HG03060 (cell line): ENCODE measurements at regions not wholly inside any gene's neighbourhood (a gene's known extent, or its start where the extent isn't known, plus 50 kb on each side); places are given as distances from the start of the nearest gene placed in this dataset.

ENCODE experiments used
- ATAC-seq: cut with Tn5 transposase; IDR thresholded peaks from one replicate; pipeline ENCODE4 v1.9.1; 2021; ENCODE audit warnings: low read depth, moderate number of reproducible peaks; ENCODE audit not compliant: unreplicated experiment

DNA sequence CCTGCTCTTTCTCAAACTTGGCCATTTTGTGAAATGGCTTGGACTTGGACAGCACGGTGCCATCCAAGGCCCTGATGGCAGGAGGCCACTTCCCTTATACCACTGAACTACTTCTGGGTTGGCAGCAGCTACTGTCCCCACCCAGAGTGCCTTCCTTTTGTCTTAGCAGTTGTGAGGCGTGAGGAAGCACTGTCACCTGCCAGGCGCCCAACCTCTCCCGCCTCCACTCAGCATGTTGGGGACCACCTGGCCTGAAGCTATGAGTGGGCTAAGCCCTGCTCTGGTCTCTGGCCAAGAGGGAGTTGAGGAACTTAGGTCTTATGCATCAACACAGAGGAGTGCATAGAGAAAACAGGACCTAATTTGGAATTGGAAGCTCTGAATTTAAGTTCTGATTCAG, 276.0 kb downstream of the ENC1 start:
- no peak for ATAC-seq

GRCh38 chr5:74363603-74364205, 276.8 kb downstream of the ENC1 start:
- no peak for ATAC-seq

DNA sequence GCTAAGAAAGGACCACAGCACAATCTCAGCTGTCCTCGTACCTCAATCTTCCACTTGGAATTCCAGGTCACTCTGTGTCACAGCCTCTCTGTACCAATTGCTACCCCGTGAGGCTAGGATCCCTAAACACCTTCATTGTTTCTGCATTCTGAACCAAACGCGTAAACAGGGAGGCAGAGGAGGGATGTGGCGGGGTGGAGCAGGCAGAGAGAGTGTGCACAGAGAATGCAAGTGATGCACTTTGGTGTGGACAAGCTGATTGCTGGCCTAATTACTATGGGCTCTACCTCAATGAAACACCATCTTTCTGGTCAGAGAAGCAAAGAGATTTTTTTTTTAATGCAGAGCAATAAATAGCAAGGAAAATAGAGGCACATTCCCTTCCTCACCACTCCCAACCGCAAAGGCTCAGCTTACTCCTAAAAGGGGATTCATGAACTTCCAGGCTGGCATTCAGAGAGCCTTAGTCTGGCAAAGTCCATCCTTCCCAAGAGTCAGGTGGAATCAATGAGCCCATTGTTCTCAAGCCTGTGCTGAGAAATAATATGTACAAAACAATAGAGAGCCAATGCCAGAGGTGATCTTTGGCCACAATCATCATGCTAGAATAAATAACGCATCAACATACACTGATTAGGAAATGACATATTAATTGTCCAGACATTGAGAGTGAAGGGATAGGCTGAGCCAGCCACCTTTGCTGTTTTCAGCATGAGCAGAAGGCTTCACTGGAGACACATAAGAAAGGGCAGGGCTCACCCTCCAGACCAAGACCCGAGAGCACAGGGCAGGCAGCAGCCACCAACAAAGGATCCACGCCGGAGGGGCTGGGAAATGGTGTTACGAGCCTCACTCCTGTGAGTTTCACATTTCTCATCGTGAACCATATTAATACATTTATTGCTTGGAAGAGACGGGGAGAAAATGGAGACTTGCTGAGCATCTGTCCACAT, 278.8 kb downstream of the ENC1 start:
- no peak for ATAC-seq

DNA sequence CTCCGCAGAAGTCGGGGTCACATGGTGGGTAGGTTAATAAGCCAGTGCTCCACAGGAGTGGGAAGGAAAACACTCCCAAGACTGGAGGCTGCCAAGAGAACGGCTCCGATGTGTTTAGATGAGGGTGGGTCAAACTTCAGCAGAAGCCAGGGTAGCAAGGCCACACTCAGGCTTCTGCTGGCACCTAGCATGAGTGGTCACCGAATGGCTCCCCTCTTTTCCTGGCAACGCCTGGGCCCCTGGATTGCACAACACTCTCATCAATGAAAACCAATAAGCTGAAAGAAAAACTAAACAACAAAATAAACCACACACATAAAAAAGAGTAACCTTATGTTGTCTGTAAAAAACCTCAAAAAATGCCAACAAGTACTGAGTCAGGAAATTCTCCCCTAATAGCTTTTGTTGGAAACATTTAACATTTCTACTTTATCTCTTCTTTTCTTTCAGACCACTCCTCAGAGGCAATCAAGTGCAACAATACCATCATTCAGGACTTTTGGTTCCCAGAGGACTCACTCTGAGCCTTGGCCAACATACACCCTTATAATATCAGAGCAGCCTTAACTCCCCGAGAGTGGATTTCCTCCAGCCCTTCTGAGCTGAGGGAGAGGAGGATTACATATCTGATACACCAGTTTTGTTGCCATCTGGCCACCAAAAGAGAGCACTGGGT, 279.9 kb downstream of the ENC1 start:
- no peak for ATAC-seq

DNA sequence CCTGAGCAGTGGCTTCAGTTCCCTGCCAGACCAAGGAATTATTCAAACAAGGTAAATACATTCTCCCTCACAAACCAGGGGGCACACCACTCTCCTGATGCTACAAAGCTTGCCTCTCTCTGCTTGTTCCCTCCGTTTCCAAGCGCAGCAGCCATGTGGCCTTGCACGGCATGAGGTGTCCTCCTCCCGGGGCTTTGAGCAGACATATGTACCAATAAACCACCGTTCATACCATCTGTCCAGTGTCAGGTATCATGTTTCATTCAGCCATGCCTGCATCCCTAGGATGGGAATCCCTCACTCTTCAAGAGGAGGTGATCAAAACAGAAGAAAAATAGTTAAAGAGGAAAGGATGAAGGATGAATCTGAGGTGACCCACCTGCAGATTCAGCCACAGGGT, 282.7 kb downstream of the ENC1 start:
- no peak for ATAC-seq

DNA sequence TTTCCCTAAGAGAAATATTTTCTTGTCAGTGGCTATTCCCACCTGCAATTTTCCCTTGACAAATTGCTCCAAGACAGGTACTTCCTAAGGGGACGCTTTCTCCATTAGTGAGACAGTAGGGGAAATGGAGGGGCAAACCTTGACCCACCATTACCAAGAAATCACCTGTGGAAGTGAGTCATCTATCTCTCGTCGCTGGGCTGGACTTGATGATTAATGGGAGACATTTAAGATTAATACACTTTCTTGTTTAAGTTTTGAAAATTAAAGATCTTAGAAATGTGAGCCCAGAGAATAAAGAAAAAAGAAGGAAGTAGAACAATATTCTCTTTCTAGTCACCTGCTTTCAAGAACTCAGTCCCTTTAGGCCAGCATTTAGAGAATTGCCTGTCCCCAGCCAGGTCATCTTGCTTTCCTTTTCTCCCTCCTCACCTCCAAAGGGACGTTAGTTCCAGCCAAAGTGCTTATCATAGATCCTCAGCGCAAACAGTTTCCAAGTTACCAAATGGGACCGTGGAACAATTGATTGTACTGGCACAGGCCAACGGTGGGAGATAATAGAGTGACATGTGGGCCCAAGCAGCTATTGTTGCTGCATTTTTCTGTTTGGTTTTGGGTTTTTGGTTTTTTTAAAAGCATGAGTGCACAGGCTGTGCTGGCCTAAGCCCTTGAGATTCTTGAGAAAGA, 284.4 kb downstream of the ENC1 start:
- no peak for ATAC-seq

DNA sequence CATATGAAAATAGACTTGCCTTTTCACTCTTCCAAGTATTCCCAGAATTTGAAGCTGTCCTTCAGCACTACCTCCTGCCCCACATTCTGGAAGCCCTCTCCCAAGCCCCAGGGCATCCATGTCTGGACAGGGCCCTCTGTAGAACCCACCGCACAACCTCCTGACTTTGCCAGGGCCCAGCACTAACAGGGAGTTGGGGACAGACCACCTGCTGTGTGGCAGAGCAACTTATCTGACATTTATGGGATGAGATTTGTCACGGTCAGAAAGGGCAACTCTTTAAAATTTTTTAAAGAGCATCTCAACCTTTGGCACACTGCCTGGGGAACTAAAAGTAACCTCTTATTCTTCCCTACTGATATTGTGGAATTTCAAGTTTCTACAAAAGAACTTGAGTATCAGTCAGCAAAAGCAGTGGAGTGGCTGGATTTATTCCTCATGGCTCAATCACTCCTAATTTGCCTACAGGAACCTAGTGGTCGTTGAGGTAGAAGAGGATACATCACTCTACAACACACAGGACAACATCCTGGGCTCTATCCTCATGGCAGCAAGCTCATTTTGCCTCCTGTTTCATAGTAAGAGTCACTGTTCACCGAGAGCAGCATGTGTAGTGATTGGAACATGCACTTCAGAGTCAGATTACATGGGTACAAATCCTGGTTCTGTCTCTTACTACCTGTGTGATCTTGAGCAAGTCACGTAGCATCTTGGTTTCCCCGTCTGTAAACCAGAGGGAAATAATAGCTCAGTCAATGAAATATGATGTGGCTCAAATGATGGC, 285.3 kb downstream of the ENC1 start:
- no peak for ATAC-seq

DNA sequence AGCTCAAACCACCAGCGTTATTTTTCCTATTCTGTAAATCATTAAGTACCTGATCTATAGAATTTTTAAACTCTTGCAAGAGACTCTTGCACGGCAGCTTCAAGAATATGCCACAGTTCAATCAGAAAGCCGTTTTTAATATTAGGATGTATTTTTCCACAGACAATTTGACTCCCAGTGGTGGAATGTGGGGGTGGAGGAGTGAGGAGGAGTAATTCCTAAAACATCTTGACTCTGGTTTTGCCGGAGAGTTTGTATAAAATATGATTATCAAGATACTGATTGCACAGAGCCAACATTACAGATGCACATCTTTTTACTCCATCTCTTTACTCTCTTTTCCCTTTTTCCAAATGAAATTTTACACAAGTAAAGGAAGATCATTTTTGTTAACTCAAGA, 288.3 kb downstream of the ENC1 start:
- ATAC-seq, result no peak

GRCh38 chr5:74342948-74343682, 297.4 kb downstream of the ENC1 start:
- no peak for ATAC-seq

- no peak for ATAC-seq
Measured at GRCh38 chr5:74342182-74342581, 298.3 kb downstream of the ENC1 start.

GRCh38 chr5:74341221-74341620, 299.3 kb downstream of the ENC1 start:
- no peak for ATAC-seq

GRCh38 chr5:74340476-74340875, 300.1 kb downstream of the ENC1 start:
- no peak for ATAC-seq

- no peak for ATAC-seq
Measured at GRCh38 chr5:74337984-74338310, 302.6 kb downstream of the ENC1 start.

DNA sequence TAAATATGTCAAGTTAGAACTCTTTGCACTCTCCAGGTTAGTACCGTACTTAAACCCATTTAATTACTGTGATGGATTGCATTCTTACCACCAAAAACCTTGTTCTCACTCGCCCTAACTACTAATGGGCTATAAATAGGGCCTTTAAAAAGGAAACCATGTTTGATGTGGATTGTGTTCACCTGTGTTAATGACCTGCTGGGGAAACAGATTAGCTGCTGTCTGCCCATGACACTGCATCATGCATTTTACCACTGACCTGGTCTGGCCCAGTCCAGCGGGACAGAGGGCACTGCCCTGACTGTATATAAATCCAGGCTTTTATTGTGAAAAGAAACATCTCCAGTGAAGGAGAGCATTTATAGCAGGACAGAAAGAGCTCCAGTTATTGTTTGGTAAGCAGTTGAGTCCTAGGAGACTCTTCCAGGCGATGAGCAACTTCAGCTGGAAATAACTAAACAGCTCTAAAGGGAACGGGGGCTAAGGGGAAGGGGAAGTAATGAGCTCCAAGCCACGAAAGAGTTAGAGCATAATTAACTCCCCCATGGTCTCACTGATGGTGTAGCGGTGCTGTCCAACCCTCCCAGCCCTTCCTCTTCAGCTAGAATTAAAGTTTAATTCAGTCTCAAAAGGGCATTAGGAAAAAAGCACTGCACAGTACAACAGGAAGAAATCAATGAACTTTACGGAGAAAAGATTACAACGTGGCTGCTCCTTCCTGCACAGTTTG, 303.1 kb downstream of the ENC1 start:
- ATAC-seq, result no peak

DNA sequence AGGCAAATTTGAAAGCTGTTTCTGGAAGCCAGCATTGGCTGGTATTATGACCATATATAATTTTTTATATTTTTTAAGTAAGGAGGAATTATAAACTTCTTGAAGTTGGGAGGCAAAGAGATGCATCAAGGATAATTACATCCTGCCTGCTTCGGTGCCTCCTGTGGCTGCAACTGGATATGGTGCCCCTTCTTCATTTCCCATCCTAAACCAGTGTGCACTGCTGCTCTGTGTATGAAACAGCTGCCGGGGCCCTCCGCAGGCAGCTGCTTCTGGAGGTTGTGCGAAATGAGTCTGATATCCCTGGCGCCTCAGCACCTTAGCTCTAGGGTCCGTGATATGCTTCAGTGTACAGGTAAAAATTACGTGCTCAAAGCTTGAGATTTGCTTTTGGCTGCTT, 304.2 kb downstream of the ENC1 start:
- ATAC-seq, result no peak

DNA sequence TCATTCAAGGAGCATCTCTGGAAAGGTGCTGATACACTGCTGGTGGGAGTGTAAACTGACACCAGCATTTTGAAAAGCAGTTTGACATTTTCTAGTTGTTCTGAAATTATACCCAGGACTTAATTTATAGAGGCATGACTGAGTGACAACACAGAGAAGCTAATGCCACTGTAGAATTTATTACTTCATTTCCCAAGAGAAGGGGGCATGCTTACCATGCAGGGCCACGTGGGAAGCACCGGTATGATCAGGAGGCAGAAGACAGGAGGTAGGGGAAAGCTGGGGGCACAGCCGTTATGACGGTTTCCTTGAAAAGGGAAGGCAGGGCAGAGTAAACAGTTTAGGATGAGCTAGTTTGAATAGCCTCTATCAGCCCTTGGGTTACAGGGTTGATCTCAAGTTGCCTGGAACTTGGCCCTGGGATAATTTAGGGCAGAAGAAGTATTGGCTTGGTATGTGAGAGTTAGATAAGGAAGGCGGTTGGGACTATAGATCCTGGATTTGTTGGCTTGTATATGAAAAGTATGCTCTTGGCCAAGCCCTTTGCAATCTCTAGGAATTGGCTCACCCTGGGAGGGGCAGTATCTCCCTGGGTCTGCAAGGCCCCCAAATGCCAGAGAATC, 305.7 kb downstream of the ENC1 start:
- no peak for ATAC-seq

GRCh38 chr5:74334062-74334761, 306.3 kb downstream of the ENC1 start:
- no peak for ATAC-seq

DNA sequence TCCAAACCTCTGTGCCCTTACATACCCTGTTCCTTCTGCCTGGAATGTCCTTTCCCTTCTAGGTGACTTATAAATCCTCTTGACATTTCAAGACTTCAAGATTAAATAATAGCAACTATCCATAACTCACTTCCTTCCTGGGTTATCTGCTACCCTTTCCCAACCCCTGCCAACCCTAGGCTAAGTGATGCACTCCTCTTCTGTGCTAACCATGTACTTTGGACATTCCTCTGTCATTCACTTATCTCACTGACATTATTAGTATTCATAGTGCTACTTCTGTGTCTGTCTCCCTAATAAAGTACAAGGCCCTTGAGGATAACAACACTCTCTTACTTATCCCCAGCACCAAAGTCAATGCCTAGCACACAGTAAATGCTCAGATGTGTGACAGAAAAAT, 307.1 kb downstream of the ENC1 start:
- no peak for ATAC-seq
